Peyer's patch (tissue), 4 donors: ENCODE measurements at regions not wholly inside any gene's neighbourhood (a gene's known extent, or its start where the extent isn't known, plus 50 kb on each side); places are given as distances from the start of the nearest gene placed in this dataset.

Experiments
- DNase-seq, 3 donors: peaks; one replicate each; pipeline ENCODE4 v3.0.0-alpha.2; 2017 to 2019
- H3K27ac ChIP-seq, 4 donors: fragments of 200-600 bp; sonication (generic); one replicate each; pipeline ENCODE4 v1.5.1; 2016 to 2019
- H3K27me3 ChIP-seq, 2 donors: fragments of 200-600 bp; sonication (generic); one replicate each; pipeline ENCODE4 v1.5.1; 2019
- H3K36me3 ChIP-seq, 3 donors: fragments of 200-600 bp; sonication (generic); one replicate each; pipeline ENCODE4 v1.5.1; 2016 to 2019
- H3K4me1 ChIP-seq, 4 donors: fragments of 200-600 bp; sonication (generic); one replicate each; pipeline ENCODE4 v1.5.1; 2016 to 2019
- H3K4me3 ChIP-seq, 4 donors: fragments of 200-600 bp; sonication (generic); 1 replicate in 3 of 4; 2 replicates in 1 of 4; pipeline ENCODE4 v1.5.1; 2016 to 2019; ENCODE audit warnings: mild to moderate bottlenecking in 1 of 4
- H3K9me3 ChIP-seq, 4 donors: fragments of 200-600 bp; sonication (generic); one replicate each; pipeline ENCODE4 v1.5.1; 2016 to 2019; ENCODE audit warnings: mild to moderate bottlenecking in 1 of 4
- CTCF ChIP-seq, 6 experiments: fragments of 450-650 bp in 4 of 6; fragments of 200-600 bp in 2 of 6; sonication (generic) in 1 of 6; IDR thresholded peaks; one replicate each; pipeline ENCODE4 v1.5.1; 2017 to 2019; ENCODE audit warnings: antibody characterized with exemption in 6 of 6, mild to moderate bottlenecking in 3 of 6, moderate library complexity in 1 of 6
- POLR2A ChIP-seq, 2 donors: fragments of 450-650 bp; IDR thresholded peaks; one replicate each; pipeline ENCODE4 v1.5.1; 2017; ENCODE audit warnings: antibody characterized with exemption in 2 of 2, mild to moderate bottlenecking in 2 of 2, moderate library complexity in 2 of 2

GRCh38 chr1:106646261-106646784 lies 410.2 kb upstream of the PRMT6 start:
- Histone ChIP-seq H3K27me3 (no peaks in the 10 kb centered on the region), H3K27ac (no peak overlapping the region), H3K4me1 (no peaks in the 10 kb centered on the region), H3K4me3 (no peak overlapping the region), H3K36me3 (no peaks in the 10 kb centered on the region), H3K9me3 (no peaks in the 10 kb centered on the region)
- no peak for DNase-seq
- no peak for TF ChIP-seq POLR2A (IDR thresholded peaks at IDR 0.05)

GRCh38 chr1:106646816-106647215 lies 409.7 kb upstream of the PRMT6 start:
- no peaks in the 10 kb centered on the region for H3K9me3 ChIP-seq
- no peak overlapping the region for H3K4me3 ChIP-seq
- TF ChIP-seq CTCF (IDR thresholded peaks at IDR 0.05), result no peak
- H3K36me3 ChIP-seq, result no peaks in the 10 kb centered on the region
- H3K27ac ChIP-seq, result no peak overlapping the region
- no peak for DNase-seq
- no peaks in the 10 kb centered on the region for H3K4me1 ChIP-seq
- H3K27me3 ChIP-seq, result no peaks in the 10 kb centered on the region

- no peak overlapping the region for H3K27ac ChIP-seq
- DNase-seq, result no peak
- no peak for TF ChIP-seq POLR2A (IDR thresholded peaks at IDR 0.05)
- no peak for TF ChIP-seq CTCF (IDR thresholded peaks at IDR 0.05)
- no peaks in the 10 kb centered on the region for H3K36me3 ChIP-seq
- H3K4me3 ChIP-seq, result no peak overlapping the region
- H3K4me1 ChIP-seq, result no peaks in the 10 kb centered on the region
- H3K9me3 ChIP-seq, result no peaks in the 10 kb centered on the region
- H3K27me3 ChIP-seq, result no peaks in the 10 kb centered on the region
Measured at GRCh38 chr1:106651028-106651762, 405.3 kb upstream of the PRMT6 start.

- TF ChIP-seq POLR2A (IDR thresholded peaks at IDR 0.05) (no peak), CTCF (IDR thresholded peaks at IDR 0.05) (no peak)
- DNase-seq, result no peak
- H3K36me3 ChIP-seq, result no peaks in the 10 kb centered on the region
- H3K4me1 ChIP-seq, result no peaks in the 10 kb centered on the region
- no peaks in the 10 kb centered on the region for H3K27me3 ChIP-seq
- no peak overlapping the region for H3K4me3 ChIP-seq
- no peak overlapping the region for H3K27ac ChIP-seq
- no peaks in the 10 kb centered on the region for H3K9me3 ChIP-seq
Measured at GRCh38 chr1:106659490-106660244, 396.8 kb upstream of the PRMT6 start.

GRCh38 chr1:106675558-106675957 lies 380.9 kb upstream of the PRMT6 start:
- H3K4me1 ChIP-seq, result no peaks in the 10 kb centered on the region
- no peaks in the 10 kb centered on the region for H3K36me3 ChIP-seq
- no peak overlapping the region for H3K4me3 ChIP-seq
- no peak for TF ChIP-seq POLR2A (IDR thresholded peaks at IDR 0.05)
- no peak for TF ChIP-seq CTCF (IDR thresholded peaks at IDR 0.05)
- no peak for DNase-seq
- no peak overlapping the region for H3K27ac ChIP-seq
- H3K9me3 ChIP-seq, result no peaks in the 10 kb centered on the region
- no peaks in the 10 kb centered on the region for H3K27me3 ChIP-seq

GRCh38 chr1:106676021-106676420 lies 380.5 kb upstream of the PRMT6 start:
- H3K27me3 ChIP-seq, result no peaks in the 10 kb centered on the region
- H3K4me1 ChIP-seq, result no peaks in the 10 kb centered on the region
- no peak overlapping the region for H3K4me3 ChIP-seq
- no peak for DNase-seq
- no peak for TF ChIP-seq POLR2A (IDR thresholded peaks at IDR 0.05)
- no peaks in the 10 kb centered on the region for H3K36me3 ChIP-seq
- no peaks in the 10 kb centered on the region for H3K9me3 ChIP-seq
- no peak overlapping the region for H3K27ac ChIP-seq
